GM23338 (cell line): ENCODE measurements at regions not wholly inside any gene's neighbourhood (a gene's known extent, or its start where the extent isn't known, plus 50 kb on each side); places are given as distances from the start of the nearest gene placed in this dataset.

Experiments used
- ATAC-seq: fragments of 200-7000 bp; cut with Tn5 transposase; 3 replicates; pipeline ENCODE4 v1.9.1; 2020
- DNase-seq: peaks from one replicate; pipeline ENCODE4 v3.0.0-alpha.2; 2015; ENCODE audit warnings: low spot score
- H2AFZ ChIP-seq: fragments of 200-600 bp; sonication (generic); 2 replicates; pipeline ENCODE4 v1.8.0; 2016; ENCODE audit warnings: antibody characterized with exemption, mild to moderate bottlenecking, moderate library complexity
- H3F3A ChIP-seq: fragments of 200-600 bp; sonication (generic); replicated peaks from 2 replicates; pipeline ENCODE4 v1.8.0; 2017; ENCODE audit warnings: antibody characterized with exemption, mixed run types, low read depth
- H3K27ac ChIP-seq: fragments of 200-600 bp; sonication (generic); 2 replicates; pipeline ENCODE4 v1.6.1; 2016; ENCODE audit warnings: low read depth
- H3K27me3 ChIP-seq: fragments of 200-600 bp; sonication (generic); 2 replicates; pipeline ENCODE4 v1.8.0; 2016; ENCODE audit warnings: mild to moderate bottlenecking, mixed run types, moderate library complexity; ENCODE audit not compliant: insufficient read depth
- H3K36me3 ChIP-seq: fragments of 200-600 bp; sonication (generic); 2 replicates; pipeline ENCODE4 v1.8.0; 2016; ENCODE audit warnings: mild to moderate bottlenecking; ENCODE audit not compliant: insufficient read depth
- H3K4me1 ChIP-seq: fragments of 200-600 bp; sonication (generic); 2 replicates; pipeline ENCODE4 v1.8.0; 2016; ENCODE audit warnings: mild to moderate bottlenecking, moderate library complexity; ENCODE audit not compliant: insufficient read depth
- H3K4me2 ChIP-seq: fragments of 200-600 bp; sonication (generic); 2 replicates; pipeline ENCODE4 v1.7.1; 2017; ENCODE audit warnings: mixed run types
- H3K4me3 ChIP-seq: fragments of 200-600 bp; sonication (generic); 2 replicates; pipeline ENCODE4 v1.6.1; 2016; ENCODE audit warnings: mixed run types
- H3K79me2 ChIP-seq: fragments of 200-600 bp; sonication (generic); replicated peaks from 2 replicates; pipeline ENCODE4 v1.8.0; 2017; ENCODE audit warnings: mild to moderate bottlenecking; ENCODE audit not compliant: insufficient read depth
- H3K9me2 ChIP-seq: fragments of 200-600 bp; sonication (generic); 2 replicates; pipeline ENCODE4 v1.8.0; 2017; ENCODE audit not compliant: insufficient read depth
- H4K20me1 ChIP-seq: fragments of 200-600 bp; sonication (generic); replicated peaks from 2 replicates; pipeline ENCODE4 v1.8.0; 2017; ENCODE audit warnings: mild to moderate bottlenecking; ENCODE audit not compliant: insufficient read depth
- H3K27ac Mint-ChIP-seq: 2 replicates; pipeline ENCODE4 v1.8.0; 2020; ENCODE audit warnings: inconsistent platforms, mild to moderate bottlenecking, moderate library complexity, mixed read lengths
- H3K27me3 Mint-ChIP-seq: 3 replicates; pipeline ENCODE4 v1.8.0; 2022; ENCODE audit warnings: low read depth, mild to moderate bottlenecking, moderate library complexity, mixed read lengths, inconsistent platforms; ENCODE audit not compliant: insufficient read depth, poor library complexity
- H3K36me3 Mint-ChIP-seq: 3 replicates; pipeline ENCODE4 v1.8.0; 2021; ENCODE audit warnings: low read depth, mild to moderate bottlenecking, inconsistent platforms, moderate library complexity, mixed read lengths
- H3K4me1 Mint-ChIP-seq: 3 replicates; pipeline ENCODE4 v1.8.0; 2020; ENCODE audit warnings: mild to moderate bottlenecking, inconsistent platforms, mixed read lengths
- H3K4me3 Mint-ChIP-seq: 3 replicates; pipeline ENCODE4 v1.8.0; 2021; ENCODE audit warnings: moderate library complexity, mild to moderate bottlenecking, inconsistent platforms, mixed read lengths
- H3K9me3 Mint-ChIP-seq: 3 replicates; pipeline ENCODE4 v1.8.0; 2020; ENCODE audit warnings: moderate library complexity, mild to moderate bottlenecking, inconsistent platforms, mixed read lengths
- CREB1 ChIP-seq: fragments of 250-450 bp; sonication (Bioruptor Pico); IDR thresholded peaks from 2 replicates; pipeline ENCODE4 v1.5.0; 2020; ENCODE audit warnings: low read depth, mild to moderate bottlenecking, moderate library complexity
- ETS1 ChIP-seq: IDR thresholded peaks from 2 replicates; pipeline ENCODE4 v1.6.1; 2016; ENCODE audit warnings: antibody characterized with exemption
- EZH2phosphoT487 ChIP-seq: fragments of 200-600 bp; sonication (generic); IDR thresholded peaks from one replicate; pipeline ENCODE4 v1.8.1; 2018; ENCODE audit warnings: antibody characterized with exemption; ENCODE audit not compliant: unreplicated experiment
- JUNB ChIP-seq: IDR thresholded peaks from one replicate; pipeline ENCODE4 v1.6.1; 2016; ENCODE audit warnings: antibody characterized with exemption; ENCODE audit not compliant: unreplicated experiment
- NANOG ChIP-seq: IDR thresholded peaks from 2 replicates; pipeline ENCODE4 v1.6.1; 2016; ENCODE audit warnings: antibody characterized with exemption, borderline replicate concordance
- POLR2AphosphoS5 ChIP-seq: IDR thresholded peaks from 2 replicates; pipeline ENCODE4 v1.6.1; 2016; ENCODE audit warnings: antibody characterized with exemption, low read depth
- REST ChIP-seq: IDR thresholded peaks from one replicate; pipeline ENCODE4 v1.6.1; 2018; ENCODE audit warnings: antibody characterized with exemption; ENCODE audit not compliant: unreplicated experiment
- STAT1 ChIP-seq: IDR thresholded peaks from one replicate; pipeline ENCODE4 v1.6.1; 2016; ENCODE audit warnings: antibody characterized with exemption; ENCODE audit not compliant: unreplicated experiment
- ZNF114 ChIP-seq: fragments of 250-450 bp; sonication (Bioruptor Pico); IDR thresholded peaks from 2 replicates; pipeline ENCODE4 v1.5.0; 2020; ENCODE audit warnings: mild to moderate bottlenecking, moderate library complexity
- ZNF331 ChIP-seq: fragments of 250-450 bp; sonication (Bioruptor Pico); IDR thresholded peaks from 2 replicates; pipeline ENCODE4 v1.5.0; 2020; ENCODE audit warnings: low read depth, mild to moderate bottlenecking, moderate library complexity
- TF ChIP-seq, protein P1 (sequence below): fragments of 250-450 bp; sonication (Bioruptor Pico); IDR thresholded peaks from 2 replicates; pipeline ENCODE4 v1.5.0; 2020; ENCODE audit warnings: mild to moderate bottlenecking, moderate library complexity

DNA sequence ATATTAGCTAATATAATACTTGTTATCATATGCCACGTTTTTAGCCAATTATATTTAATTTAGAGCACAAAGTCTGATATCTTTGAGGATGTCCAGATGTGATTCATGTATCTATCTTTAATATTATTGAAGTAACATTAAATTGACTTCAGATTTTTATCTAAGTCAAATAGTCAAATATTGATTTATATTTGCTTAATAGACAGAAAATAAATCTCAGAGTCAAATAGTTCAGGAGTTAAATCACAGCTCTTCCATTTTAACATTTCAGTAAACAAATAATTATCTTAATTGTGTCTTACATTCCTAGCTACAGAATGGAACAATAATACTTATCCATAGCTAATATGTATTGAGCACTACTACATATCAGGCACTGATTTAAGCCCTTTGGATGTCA, 379.4 kb upstream of the UBE2E3 start (continued):
- TF ChIP-seq REST (no peak), STAT1 (no peak), JUNB (no peak), ZNF114 (CRISPR knock-in tag) (no peak), NANOG (no peak), POLR2AphosphoS5 (no peak)

DNA sequence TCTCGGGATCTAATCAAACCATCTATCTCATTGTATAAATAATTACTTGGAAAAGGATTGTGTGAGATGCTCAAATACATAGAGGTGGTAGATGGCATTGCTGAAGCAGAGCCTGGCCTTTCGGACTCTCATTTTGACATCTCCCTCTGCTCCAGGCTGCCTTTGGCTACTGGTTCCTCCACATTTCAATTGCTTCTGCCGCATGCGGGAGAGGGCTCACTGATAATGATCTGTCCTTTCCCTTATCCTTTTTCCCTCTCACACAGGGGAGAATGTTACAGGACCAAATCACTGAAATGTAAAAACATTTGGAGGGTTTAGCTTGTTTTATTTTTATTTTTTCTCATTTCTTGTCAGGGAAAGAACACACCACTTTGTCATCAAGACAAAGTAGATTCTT, 380.6 kb upstream of the UBE2E3 start:
- H3K4me1 Mint-ChIP-seq = peaks cover 6% of the 10 kb centered on the region; the same call in 2 of the 3 replicates
- H3K27ac ChIP-seq = no peak overlapping the region
- no peak overlapping the region for H3K27ac Mint-ChIP-seq
- no peak for TF ChIP-seq ZNF331 (CRISPR knock-in tag)
- no peak for TF ChIP-seq ETS1
- no peak for TF ChIP-seq JUNB
- TF ChIP-seq STAT1 = no peak
- no peak for TF ChIP-seq EZH2phosphoT487
- TF ChIP-seq POLR2AphosphoS5 = no peak
- TF ChIP-seq, protein P1, sequence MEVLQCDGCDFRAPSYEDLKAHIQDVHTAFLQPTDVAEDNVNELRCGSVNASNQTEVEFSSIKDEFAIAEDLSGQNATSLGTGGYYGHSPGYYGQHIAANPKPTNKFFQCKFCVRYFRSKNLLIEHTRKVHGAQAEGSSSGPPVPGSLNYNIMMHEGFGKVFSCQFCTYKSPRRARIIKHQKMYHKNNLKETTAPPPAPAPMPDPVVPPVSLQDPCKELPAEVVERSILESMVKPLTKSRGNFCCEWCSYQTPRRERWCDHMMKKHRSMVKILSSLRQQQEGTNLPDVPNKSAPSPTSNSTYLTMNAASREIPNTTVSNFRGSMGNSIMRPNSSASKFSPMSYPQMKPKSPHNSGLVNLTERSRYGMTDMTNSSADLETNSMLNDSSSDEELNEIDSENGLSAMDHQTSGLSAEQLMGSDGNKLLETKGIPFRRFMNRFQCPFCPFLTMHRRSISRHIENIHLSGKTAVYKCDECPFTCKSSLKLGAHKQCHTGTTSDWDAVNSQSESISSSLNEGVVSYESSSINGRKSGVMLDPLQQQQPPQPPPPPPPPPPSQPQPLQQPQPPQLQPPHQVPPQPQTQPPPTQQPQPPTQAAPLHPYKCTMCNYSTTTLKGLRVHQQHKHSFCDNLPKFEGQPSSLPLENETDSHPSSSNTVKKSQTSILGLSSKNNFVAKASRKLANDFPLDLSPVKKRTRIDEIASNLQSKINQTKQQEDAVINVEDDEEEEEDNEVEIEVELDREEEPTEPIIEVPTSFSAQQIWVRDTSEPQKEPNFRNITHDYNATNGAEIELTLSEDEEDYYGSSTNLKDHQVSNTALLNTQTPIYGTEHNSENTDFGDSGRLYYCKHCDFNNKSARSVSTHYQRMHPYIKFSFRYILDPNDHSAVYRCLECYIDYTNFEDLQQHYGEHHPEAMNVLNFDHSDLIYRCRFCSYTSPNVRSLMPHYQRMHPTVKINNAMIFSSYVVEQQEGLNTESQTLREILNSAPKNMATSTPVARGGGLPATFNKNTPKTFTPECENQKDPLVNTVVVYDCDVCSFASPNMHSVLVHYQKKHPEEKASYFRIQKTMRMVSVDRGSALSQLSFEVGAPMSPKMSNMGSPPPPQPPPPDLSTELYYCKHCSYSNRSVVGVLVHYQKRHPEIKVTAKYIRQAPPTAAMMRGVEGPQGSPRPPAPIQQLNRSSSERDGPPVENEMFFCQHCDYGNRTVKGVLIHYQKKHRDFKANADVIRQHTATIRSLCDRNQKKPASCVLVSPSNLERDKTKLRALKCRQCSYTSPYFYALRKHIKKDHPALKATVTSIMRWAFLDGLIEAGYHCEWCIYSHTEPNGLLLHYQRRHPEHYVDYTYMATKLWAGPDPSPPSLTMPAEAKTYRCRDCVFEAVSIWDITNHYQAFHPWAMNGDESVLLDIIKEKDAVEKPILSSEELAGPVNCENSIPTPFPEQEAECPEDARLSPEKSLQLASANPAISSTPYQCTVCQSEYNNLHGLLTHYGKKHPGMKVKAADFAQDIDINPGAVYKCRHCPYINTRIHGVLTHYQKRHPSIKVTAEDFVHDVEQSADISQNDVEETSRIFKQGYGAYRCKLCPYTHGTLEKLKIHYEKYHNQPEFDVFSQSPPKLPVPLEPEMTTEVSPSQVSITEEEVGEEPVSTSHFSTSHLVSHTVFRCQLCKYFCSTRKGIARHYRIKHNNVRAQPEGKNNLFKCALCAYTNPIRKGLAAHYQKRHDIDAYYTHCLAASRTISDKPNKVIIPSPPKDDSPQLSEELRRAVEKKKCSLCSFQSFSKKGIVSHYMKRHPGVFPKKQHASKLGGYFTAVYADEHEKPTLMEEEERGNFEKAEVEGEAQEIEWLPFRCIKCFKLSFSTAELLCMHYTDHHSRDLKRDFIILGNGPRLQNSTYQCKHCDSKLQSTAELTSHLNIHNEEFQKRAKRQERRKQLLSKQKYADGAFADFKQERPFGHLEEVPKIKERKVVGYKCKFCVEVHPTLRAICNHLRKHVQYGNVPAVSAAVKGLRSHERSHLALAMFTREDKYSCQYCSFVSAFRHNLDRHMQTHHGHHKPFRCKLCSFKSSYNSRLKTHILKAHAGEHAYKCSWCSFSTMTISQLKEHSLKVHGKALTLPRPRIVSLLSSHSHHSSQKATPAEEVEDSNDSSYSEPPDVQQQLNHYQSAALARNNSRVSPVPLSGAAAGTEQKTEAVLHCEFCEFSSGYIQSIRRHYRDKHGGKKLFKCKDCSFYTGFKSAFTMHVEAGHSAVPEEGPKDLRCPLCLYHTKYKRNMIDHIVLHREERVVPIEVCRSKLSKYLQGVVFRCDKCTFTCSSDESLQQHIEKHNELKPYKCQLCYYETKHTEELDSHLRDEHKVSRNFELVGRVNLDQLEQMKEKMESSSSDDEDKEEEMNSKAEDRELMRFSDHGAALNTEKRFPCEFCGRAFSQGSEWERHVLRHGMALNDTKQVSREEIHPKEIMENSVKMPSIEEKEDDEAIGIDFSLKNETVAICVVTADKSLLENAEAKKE (CRISPR knock-in tag) = no peak
- no peak for TF ChIP-seq REST
- no peak for TF ChIP-seq CREB1 (CRISPR knock-in tag)
- TF ChIP-seq NANOG = no peak

More for the DNA sequence above, 380.6 kb upstream of the UBE2E3 start:
- no peaks in the 10 kb centered on the region for H3K9me2 ChIP-seq
- peaks cover 8% of the 10 kb centered on the region; the same call in 1 of the 2 replicates for H3K4me1 ChIP-seq
- no peak overlapping the region; the same call in 1 of the 2 replicates for H2AFZ ChIP-seq
- no peak overlapping the region for H3K4me2 ChIP-seq
- no peaks in the 10 kb centered on the region for H3K79me2 ChIP-seq
- no peaks in the 10 kb centered on the region for H3K27me3 ChIP-seq
- ATAC-seq = no peak
- no peaks in the 10 kb centered on the region for H3K36me3 Mint-ChIP-seq
- no peaks in the 10 kb centered on the region for H3F3A ChIP-seq
- H3K4me3 Mint-ChIP-seq = no peak overlapping the region
- H3K36me3 ChIP-seq = no peaks in the 10 kb centered on the region
- no peak for DNase-seq
- H3K4me3 ChIP-seq = no peak overlapping the region
- H3K9me3 Mint-ChIP-seq = no peaks in the 10 kb centered on the region
- no peaks in the 10 kb centered on the region for H3K27me3 Mint-ChIP-seq
- H4K20me1 ChIP-seq = no peaks in the 10 kb centered on the region
